Thyroid gland (tissue), 4 donors: ENCODE measurements at regions not wholly inside any gene's neighbourhood (a gene's known extent, or its start where the extent isn't known, plus 50 kb on each side); places are given as distances from the start of the nearest gene placed in this dataset.

Experiments used
- CTCF ChIP-seq, 6 experiments: fragments of 200-600 bp in 3 of 6; fragments of 450-650 bp in 3 of 6; sonication (generic) in 3 of 6; IDR thresholded peaks; one replicate each; pipeline ENCODE4 v1.5.1; 2016 to 2019; ENCODE audit warnings: antibody characterized with exemption in 6 of 6, mild to moderate bottlenecking in 2 of 6, inconsistent platforms in 1 of 6, moderate library complexity in 1 of 6
- POLR2A ChIP-seq, 2 donors: fragments of 450-650 bp; IDR thresholded peaks; one replicate each; pipeline ENCODE4 v1.6.1; 2017; ENCODE audit warnings: antibody characterized with exemption in 2 of 2, mild to moderate bottlenecking in 2 of 2, moderate library complexity in 1 of 2

GRCh38 chr4:152245680-152246079 lies 290.2 kb downstream of the FBXW7 start:
- TF ChIP-seq CTCF (IDR thresholded peaks at IDR 0.05) (no peak), POLR2A (IDR thresholded peaks at IDR 0.05) (no peak)
